ENCODE measurements at regions not wholly inside any gene's neighbourhood (a gene's known extent, or its start where the extent isn't known, plus 50 kb on each side); places are given as distances from the start of the nearest gene placed in this dataset.

DNA sequence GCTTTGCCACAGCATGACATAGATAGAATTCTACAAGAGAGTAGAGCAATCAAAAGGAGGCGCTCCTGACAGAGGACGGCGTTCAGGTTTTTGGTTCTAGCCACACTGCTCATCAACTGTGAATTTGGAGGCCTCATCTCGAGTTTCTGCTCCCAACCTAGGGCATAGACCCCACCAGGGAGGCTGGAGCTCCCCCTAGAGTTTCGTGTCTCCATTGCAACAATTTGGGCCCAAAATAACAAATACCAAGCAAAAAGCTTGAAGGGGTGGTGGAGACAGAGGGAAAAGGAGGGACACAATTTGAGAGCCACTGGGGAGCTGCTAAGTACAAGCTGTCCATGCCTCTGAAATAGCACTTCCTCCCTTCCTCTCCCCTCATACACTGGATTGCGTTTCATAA lies 297.0 kb downstream of the GPATCH2 start:
- DNase-seq, result no peak
- H3K36me3 Mint-ChIP-seq (ENCODE audit: low read depth), result no peaks in the 10 kb centered on the region
- peaks cover 5% of the 10 kb centered on the region for H3K9me3 Mint-ChIP-seq
- no peak overlapping the region for H3K4me3 Mint-ChIP-seq
- H3K27me3 Mint-ChIP-seq, result no peaks in the 10 kb centered on the region
- H3K4me1 Mint-ChIP-seq (ENCODE audit: low read depth), result no peaks in the 10 kb centered on the region
- H3K27ac Mint-ChIP-seq, result no peak overlapping the region

- DNase-seq, result no peak
- H3K4me3 Mint-ChIP-seq, result no peak overlapping the region
- H3K9me3 Mint-ChIP-seq, result peaks cover 5% of the 10 kb centered on the region
- no peaks in the 10 kb centered on the region for H3K36me3 Mint-ChIP-seq (ENCODE audit: low read depth)
- H3K27me3 Mint-ChIP-seq, result no peaks in the 10 kb centered on the region
- no peaks in the 10 kb centered on the region for H3K4me1 Mint-ChIP-seq (ENCODE audit: low read depth)
- no peak overlapping the region for H3K27ac Mint-ChIP-seq
Observed at GRCh38 chr1:217332431-217333065, 298.3 kb downstream of the GPATCH2 start.

GRCh38 chr1:217331698-217332097 lies 299.2 kb downstream of the GPATCH2 start:
- H3K27ac Mint-ChIP-seq, result no peak overlapping the region
- no peak for DNase-seq
- no peaks in the 10 kb centered on the region for H3K27me3 Mint-ChIP-seq
- H3K36me3 Mint-ChIP-seq (ENCODE audit: low read depth), result no peaks in the 10 kb centered on the region
- H3K4me1 Mint-ChIP-seq (ENCODE audit: low read depth), result no peaks in the 10 kb centered on the region
- H3K4me3 Mint-ChIP-seq, result no peak overlapping the region
- peaks cover 5% of the 10 kb centered on the region for H3K9me3 Mint-ChIP-seq

DNA sequence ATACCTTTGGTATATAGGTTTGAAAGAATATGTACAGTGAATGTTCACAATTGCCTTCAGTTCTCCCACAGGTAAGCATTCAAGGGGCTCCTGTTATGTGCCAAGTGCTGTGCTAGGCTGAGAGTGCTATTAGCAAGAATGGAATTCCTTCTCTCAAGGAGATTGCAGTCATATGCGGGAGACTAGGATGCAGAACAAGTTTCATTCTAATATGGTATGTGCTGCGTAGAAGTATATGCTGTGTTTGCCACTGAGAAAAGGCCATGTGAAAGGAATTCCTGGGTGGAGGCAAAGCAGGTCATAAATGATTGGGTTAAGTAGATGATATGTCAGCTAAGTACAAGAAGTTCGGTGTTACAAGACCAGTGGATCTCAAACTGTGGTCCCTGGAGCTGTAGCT lies 303.0 kb downstream of the GPATCH2 start:
- no peak for DNase-seq
- no peak overlapping the region for H3K4me3 Mint-ChIP-seq
- H3K36me3 Mint-ChIP-seq (ENCODE audit: low read depth), result no peaks in the 10 kb centered on the region
- H3K9me3 Mint-ChIP-seq, result peaks cover 5% of the 10 kb centered on the region
- no peaks in the 10 kb centered on the region for H3K27me3 Mint-ChIP-seq
- H3K4me1 Mint-ChIP-seq (ENCODE audit: low read depth), result no peaks in the 10 kb centered on the region
- H3K27ac Mint-ChIP-seq, result no peak overlapping the region

GRCh38 chr1:217322834-217323233 lies 308.1 kb downstream of the GPATCH2 start:
- Mint-ChIP-seq H3K27me3 (no peaks in the 10 kb centered on the region), H3K4me1 (ENCODE audit: low read depth) (no peaks in the 10 kb centered on the region), H3K27ac (no peak overlapping the region)

DNA sequence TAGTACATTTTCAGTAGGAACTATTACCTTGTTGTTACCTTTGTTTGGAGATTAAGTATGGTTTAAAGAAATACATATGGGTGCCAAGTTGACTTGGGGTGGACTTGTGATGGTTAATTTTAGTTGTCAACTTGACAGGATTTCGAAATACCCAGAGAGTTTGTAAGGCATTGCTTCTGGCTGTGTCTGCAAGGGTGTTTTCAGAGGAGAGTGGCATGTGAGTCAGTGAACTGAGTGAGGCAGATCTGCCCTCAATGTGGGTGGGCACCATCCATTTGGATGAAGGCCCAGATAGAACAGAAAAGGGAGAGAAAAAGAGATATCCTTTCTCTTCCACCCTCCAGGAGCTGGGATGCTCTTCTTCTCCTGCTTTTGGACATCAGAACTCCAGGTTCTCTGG lies 315.5 kb downstream of the GPATCH2 start:
- Mint-ChIP-seq H3K27me3 (no peaks in the 10 kb centered on the region), H3K9me3 (no peaks in the 10 kb centered on the region), H3K4me3 (no peak overlapping the region), H3K4me1 (ENCODE audit: low read depth) (no peaks in the 10 kb centered on the region), H3K27ac (no peak overlapping the region), H3K36me3 (ENCODE audit: low read depth) (no peaks in the 10 kb centered on the region)
- DNase-seq, result no peak

More at GRCh38 chr1:217322834-217323233, 308.1 kb downstream of the GPATCH2 start:
- DNase-seq, result no peak
- no peaks in the 10 kb centered on the region for H3K9me3 Mint-ChIP-seq
- no peak overlapping the region for H3K4me3 Mint-ChIP-seq
- no peaks in the 10 kb centered on the region for H3K36me3 Mint-ChIP-seq (ENCODE audit: low read depth)

- no peak overlapping the region for H3K27ac Mint-ChIP-seq
- no peak overlapping the region for H3K4me3 Mint-ChIP-seq
- no peaks in the 10 kb centered on the region for H3K4me1 Mint-ChIP-seq (ENCODE audit: low read depth)
- no peaks in the 10 kb centered on the region for H3K27me3 Mint-ChIP-seq
- no peaks in the 10 kb centered on the region for H3K9me3 Mint-ChIP-seq
- DNase-seq, result no peak
- H3K36me3 Mint-ChIP-seq (ENCODE audit: low read depth), result no peaks in the 10 kb centered on the region
Observed at GRCh38 chr1:217313096-217313495, 317.8 kb downstream of the GPATCH2 start.

GRCh38 chr1:217311766-217312165 lies 319.1 kb downstream of the GPATCH2 start:
- no peak for DNase-seq
- H3K4me1 Mint-ChIP-seq (ENCODE audit: low read depth), result no peaks in the 10 kb centered on the region
- H3K36me3 Mint-ChIP-seq (ENCODE audit: low read depth), result no peaks in the 10 kb centered on the region
- no peak overlapping the region for H3K27ac Mint-ChIP-seq
- no peaks in the 10 kb centered on the region for H3K9me3 Mint-ChIP-seq
- no peak overlapping the region for H3K4me3 Mint-ChIP-seq
- H3K27me3 Mint-ChIP-seq, result no peaks in the 10 kb centered on the region

GRCh38 chr1:217311269-217311668 lies 319.6 kb downstream of the GPATCH2 start:
- H3K27ac Mint-ChIP-seq, result no peak overlapping the region
- H3K27me3 Mint-ChIP-seq, result no peaks in the 10 kb centered on the region
- no peak overlapping the region for H3K4me3 Mint-ChIP-seq
- no peaks in the 10 kb centered on the region for H3K4me1 Mint-ChIP-seq (ENCODE audit: low read depth)
- no peak for DNase-seq
- no peaks in the 10 kb centered on the region for H3K36me3 Mint-ChIP-seq (ENCODE audit: low read depth)
- no peaks in the 10 kb centered on the region for H3K9me3 Mint-ChIP-seq

- Mint-ChIP-seq H3K27ac (no peak overlapping the region), H3K4me1 (ENCODE audit: low read depth) (no peaks in the 10 kb centered on the region), H3K4me3 (no peak overlapping the region), H3K36me3 (ENCODE audit: low read depth) (no peaks in the 10 kb centered on the region), H3K27me3 (no peaks in the 10 kb centered on the region), H3K9me3 (peaks cover 7% of the 10 kb centered on the region)
- DNase-seq, result no peak
Observed at GRCh38 chr1:217281332-217281731, 349.6 kb downstream of the GPATCH2 start.

GRCh38 chr1:217275655-217276398 lies 355.1 kb downstream of the GPATCH2 start:
- Mint-ChIP-seq H3K4me1 (ENCODE audit: low read depth) (no peaks in the 10 kb centered on the region), H3K36me3 (ENCODE audit: low read depth) (no peaks in the 10 kb centered on the region), H3K27me3 (no peaks in the 10 kb centered on the region), H3K9me3 (peaks cover 2% of the 10 kb centered on the region), H3K4me3 (no peak overlapping the region), H3K27ac (no peak overlapping the region)
- no peak for DNase-seq

DNA sequence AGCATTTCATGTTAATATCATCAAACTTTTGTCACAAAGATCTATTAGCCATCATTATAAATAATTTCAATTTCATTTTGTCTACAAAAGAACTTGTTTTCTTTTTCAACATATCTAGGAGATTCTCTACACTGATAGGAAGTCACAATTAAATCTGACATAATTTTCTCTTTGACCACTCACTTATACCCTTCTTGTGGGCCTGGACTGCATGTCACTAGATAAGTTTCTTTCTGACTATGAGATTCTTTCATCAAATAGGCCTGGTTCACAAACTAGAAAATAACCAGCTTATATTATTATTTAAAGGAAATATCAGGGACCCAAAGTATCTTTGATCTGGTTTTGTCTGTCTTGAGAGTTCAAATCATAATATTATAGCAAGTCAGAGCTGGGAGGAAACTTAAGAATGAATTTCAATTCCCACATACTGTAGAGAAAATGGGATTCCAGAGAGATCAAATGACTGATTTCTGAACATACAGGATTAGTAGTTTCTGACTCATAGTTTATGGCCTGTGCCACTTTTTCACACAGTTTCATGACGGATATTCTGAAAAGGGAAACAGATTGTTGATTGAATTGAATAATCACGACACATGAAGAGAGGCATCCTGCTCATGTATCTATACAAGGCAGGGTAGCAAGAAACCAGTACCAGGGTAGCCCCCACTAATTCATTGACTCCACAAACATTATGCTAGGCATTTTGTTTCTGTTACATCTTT lies 355.8 kb downstream of the GPATCH2 start:
- Mint-ChIP-seq H3K9me3 (peaks cover 2% of the 10 kb centered on the region), H3K4me3 (no peak overlapping the region), H3K36me3 (ENCODE audit: low read depth) (no peaks in the 10 kb centered on the region), H3K27me3 (no peaks in the 10 kb centered on the region), H3K27ac (no peak overlapping the region), H3K4me1 (ENCODE audit: low read depth) (no peaks in the 10 kb centered on the region)
- DNase-seq, result no peak

DNA sequence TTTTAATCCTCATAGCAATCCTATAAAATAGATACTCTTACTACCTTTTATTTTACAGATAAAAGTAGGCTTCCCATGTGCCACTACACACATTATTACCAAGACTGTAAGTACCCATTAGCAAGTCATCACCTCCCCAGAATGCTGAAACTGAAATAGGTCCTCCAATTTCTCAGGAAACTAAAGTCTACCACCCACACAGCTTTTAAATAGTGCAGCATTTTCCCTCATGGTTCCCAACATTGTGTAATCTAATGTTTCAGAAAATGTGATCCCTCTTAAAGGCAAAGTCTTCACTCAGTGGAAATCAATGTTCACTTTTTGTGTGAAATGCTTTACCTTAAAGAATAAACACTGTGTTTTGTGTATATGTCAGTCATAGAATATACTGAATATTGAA lies 356.5 kb downstream of the GPATCH2 start:
- peaks cover 2% of the 10 kb centered on the region for H3K9me3 Mint-ChIP-seq
- no peaks in the 10 kb centered on the region for H3K4me1 Mint-ChIP-seq (ENCODE audit: low read depth)
- H3K4me3 Mint-ChIP-seq, result no peak overlapping the region
- no peaks in the 10 kb centered on the region for H3K27me3 Mint-ChIP-seq
- no peak overlapping the region for H3K27ac Mint-ChIP-seq
- H3K36me3 Mint-ChIP-seq (ENCODE audit: low read depth), result no peaks in the 10 kb centered on the region
- no peak for DNase-seq

DNA sequence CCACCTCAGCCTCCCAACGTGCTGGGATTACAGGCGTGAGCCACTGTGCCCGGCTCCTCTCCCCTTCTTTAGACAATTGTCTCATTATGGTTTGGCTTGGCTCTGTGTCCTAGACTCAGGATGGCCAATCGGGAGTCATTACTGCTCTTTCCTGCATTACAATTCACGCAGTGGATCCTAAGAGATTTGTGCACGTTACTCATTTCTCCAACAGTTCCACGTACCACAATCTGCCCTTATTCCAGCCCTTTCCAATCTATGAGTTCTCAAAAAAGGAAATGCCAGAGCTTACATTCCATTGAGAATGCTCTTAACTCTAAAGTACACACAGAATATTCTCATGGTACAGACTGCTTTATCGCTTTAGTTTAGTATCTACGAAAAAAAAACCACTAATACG lies 357.0 kb downstream of the GPATCH2 start:
- DNase-seq, result no peak
- no peaks in the 10 kb centered on the region for H3K4me1 Mint-ChIP-seq (ENCODE audit: low read depth)
- H3K27me3 Mint-ChIP-seq, result no peaks in the 10 kb centered on the region
- peaks cover 2% of the 10 kb centered on the region for H3K9me3 Mint-ChIP-seq
- no peak overlapping the region for H3K27ac Mint-ChIP-seq
- no peaks in the 10 kb centered on the region for H3K36me3 Mint-ChIP-seq (ENCODE audit: low read depth)
- H3K4me3 Mint-ChIP-seq, result no peak overlapping the region

DNA sequence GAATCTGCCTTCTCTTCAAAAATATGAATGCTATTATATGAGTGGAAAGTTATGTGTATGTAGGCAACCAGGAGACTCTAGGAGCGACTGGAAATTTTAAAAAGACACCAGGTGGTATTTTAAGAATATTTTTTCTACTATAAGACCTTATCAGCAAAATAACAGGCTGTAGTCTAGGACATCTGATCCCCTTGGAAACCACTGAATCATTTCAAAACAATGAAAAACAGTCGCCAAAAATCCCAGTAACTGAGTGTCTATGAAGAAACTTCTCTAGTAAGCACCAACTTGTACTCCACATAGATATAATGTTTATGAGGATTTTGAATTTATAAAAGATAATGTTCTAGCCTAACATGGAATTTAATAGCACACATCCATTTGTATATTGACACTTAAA lies 358.5 kb downstream of the GPATCH2 start:
- no peak for DNase-seq
- Mint-ChIP-seq H3K4me3 (no peak overlapping the region), H3K9me3 (peaks cover 2% of the 10 kb centered on the region), H3K27ac (no peak overlapping the region), H3K27me3 (no peaks in the 10 kb centered on the region), H3K4me1 (ENCODE audit: low read depth) (no peaks in the 10 kb centered on the region), H3K36me3 (ENCODE audit: low read depth) (no peaks in the 10 kb centered on the region)
